Aorta (tissue), 5 donors: ENCODE measurements at regions not wholly inside any gene's neighbourhood (a gene's known extent, or its start where the extent isn't known, plus 50 kb on each side); places are given as distances from the start of the nearest gene placed in this dataset.

Experiments used
- ATAC-seq: fragments of 200-7000 bp; cut with Tn5 transposase; one replicate; pipeline ENCODE4 v1.9.1; 2022; ENCODE audit warnings: moderate library complexity; ENCODE audit not compliant: low FRiP score
- DNase-seq, 2 donors: peaks; one replicate each; pipeline ENCODE4 v3.0.0-alpha.2; 2020
- H3K27ac ChIP-seq, 2 donors: one replicate each; pipeline ENCODE4 v1.5.1; 2013; ENCODE audit warnings: low read length in 2 of 2, mild to moderate bottlenecking in 2 of 2, moderate library complexity in 2 of 2, control low read depth in 1 of 2, inconsistent platforms in 1 of 2, low read depth in 1 of 2
- H3K27me3 ChIP-seq, 2 donors: one replicate each; pipeline ENCODE4 v1.6.1; 2013; ENCODE audit warnings: control low read depth in 1 of 2, low read length in 1 of 2, mild to moderate bottlenecking in 1 of 2, moderate library complexity in 1 of 2; ENCODE audit not compliant: insufficient read depth in 2 of 2, control insufficient read depth in 1 of 2
- H3K36me3 ChIP-seq, 2 donors: one replicate each; pipeline ENCODE4 v1.6.1; 2013; ENCODE audit warnings: control low read depth in 1 of 2, low read length in 1 of 2, mild to moderate bottlenecking in 1 of 2; ENCODE audit not compliant: insufficient read depth in 2 of 2, control insufficient read depth in 1 of 2
- H3K4me1 ChIP-seq, 2 donors: one replicate each; pipeline ENCODE4 v1.6.1; 2013; ENCODE audit warnings: low read length in 2 of 2, control low read depth in 1 of 2, mild to moderate bottlenecking in 1 of 2, moderate library complexity in 1 of 2; ENCODE audit not compliant: insufficient read depth in 2 of 2, control insufficient read depth in 1 of 2
- H3K4me3 ChIP-seq, 2 donors: one replicate each; pipeline ENCODE4 v1.5.1; 2013; ENCODE audit warnings: low read length in 2 of 2, control low read depth in 1 of 2, mild to moderate bottlenecking in 1 of 2
- H3K9me3 ChIP-seq: one replicate; pipeline ENCODE4 v1.6.1; 2013; ENCODE audit warnings: mild to moderate bottlenecking, low read length; ENCODE audit not compliant: control insufficient read depth
- WGBS, 2 donors: extraction: QIAGEN DNeasy Blood & Tissue Kit; methylation state at CpG; one replicate each; pipeline ENCODE4 v1.1.7; 2013; 5-methylcytosine and 5-hydroxymethylcytosine counted together
- intact Hi-C, 2 donors: fragments of 100-400 bp; cut with DNase I; formaldehyde crosslinking; loops; one replicate each; pipeline versions ENCODE4 v1.14.2 to v1.15.0; 2022
- donor health status: healthy with polysubstance abuse.
- donor health status: Bipolar disorder and iron deficiency.
- donor health status: DM: no; HTN: no; CAD: no.
- donor health status: DM: no; HTN: no; CAD: no.
- donor health status: DM: yes; HTN: yes; CAD: no.

- Histone ChIP-seq H3K9me3 (peaks cover 3% of the 10 kb centered on the region), H3K4me3 (no peak overlapping the region), H3K4me1 (no peaks in the 10 kb centered on the region), H3K36me3 (no peaks in the 10 kb centered on the region), H3K27me3 (no peaks in the 10 kb centered on the region), H3K27ac (no peak overlapping the region)
- ATAC-seq, result no peak
- intact Hi-C loops, result no loop called here
- WGBS, 2 donors, result 90 to 93% methylated on average over 2 of the region's 2 CpGs
- DNase-seq, result no peak
These were observed 245.5 kb upstream of the CHST9 start for GRCh38 chr18:27430595-27430994.

GRCh38 chr18:27428716-27429475, 243.8 kb upstream of the CHST9 start:
- Histone ChIP-seq H3K9me3 (peaks cover 3% of the 10 kb centered on the region), H3K4me1 (no peaks in the 10 kb centered on the region), H3K27me3 (no peaks in the 10 kb centered on the region), H3K4me3 (no peak overlapping the region), H3K27ac (no peak overlapping the region), H3K36me3 (no peaks in the 10 kb centered on the region)
- no peak for DNase-seq
- intact Hi-C loops, result no loop called here
- WGBS, 2 donors, result 78 to 86% methylated on average over 2 of the region's 2 CpGs
- ATAC-seq, result no peak

GRCh38 chr18:27428120-27428519, 243.0 kb upstream of the CHST9 start:
- Histone ChIP-seq H3K4me1 (no peaks in the 10 kb centered on the region), H3K27ac (no peak overlapping the region), H3K9me3 (peaks cover 3% of the 10 kb centered on the region), H3K27me3 (no peaks in the 10 kb centered on the region), H3K4me3 (no peak overlapping the region), H3K36me3 (no peaks in the 10 kb centered on the region)
- intact Hi-C loops, result no loop called here
- WGBS, 2 donors, result 75 to 76% methylated on average over 2 of the region's 2 CpGs
- DNase-seq, result no peak
- no peak for ATAC-seq

GRCh38 chr18:27423581-27423980, 238.5 kb upstream of the CHST9 start:
- H3K9me3 ChIP-seq, result no peaks in the 10 kb centered on the region
- ATAC-seq (no peak), DNase-seq (no peak)
- H3K4me1 ChIP-seq, result no peaks in the 10 kb centered on the region
- WGBS, 2 donors, result 82 to 90% methylated on average over 3 of the region's 3 CpGs
- H3K27me3 ChIP-seq, result no peaks in the 10 kb centered on the region
- H3K27ac ChIP-seq, result no peak overlapping the region
- no peak overlapping the region for H3K4me3 ChIP-seq
- H3K36me3 ChIP-seq, result no peaks in the 10 kb centered on the region
- intact Hi-C loops, result no loop called here

- Histone ChIP-seq H3K27me3 (no peaks in the 10 kb centered on the region), H3K4me3 (no peak overlapping the region), H3K9me3 (no peaks in the 10 kb centered on the region), H3K4me1 (no peaks in the 10 kb centered on the region), H3K36me3 (no peaks in the 10 kb centered on the region), H3K27ac (no peak overlapping the region)
- WGBS, 2 donors, result 88 to 93% methylated on average over 2 of the region's 2 CpGs
- no peak for DNase-seq
- intact Hi-C loops, result no loop called here
- no peak for ATAC-seq
These were observed 234.5 kb upstream of the CHST9 start for GRCh38 chr18:27419646-27420045.

GRCh38 chr18:27415495-27415894, 230.4 kb upstream of the CHST9 start:
- no peaks in the 10 kb centered on the region for H3K9me3 ChIP-seq
- H3K27me3 ChIP-seq, result no peaks in the 10 kb centered on the region
- no peak overlapping the region for H3K27ac ChIP-seq
- WGBS, 2 donors, result 65 to 67% methylated on average over 4 of the region's 4 CpGs
- intact Hi-C loops, result no loop called here
- no peak for ATAC-seq
- H3K36me3 ChIP-seq, result no peaks in the 10 kb centered on the region
- H3K4me3 ChIP-seq, result no peak overlapping the region
- no peak for DNase-seq
- no peaks in the 10 kb centered on the region for H3K4me1 ChIP-seq

- intact Hi-C loops, result no loop called here
- DNase-seq (no peak), ATAC-seq (no peak)
- no peak overlapping the region for H3K27ac ChIP-seq
- no peaks in the 10 kb centered on the region for H3K4me1 ChIP-seq
- no peak overlapping the region for H3K4me3 ChIP-seq
- no peaks in the 10 kb centered on the region for H3K9me3 ChIP-seq
- H3K36me3 ChIP-seq, result no peaks in the 10 kb centered on the region
- H3K27me3 ChIP-seq, result no peaks in the 10 kb centered on the region
- WGBS, 2 donors, result 64 to 66% methylated on average over 1 of the region's 1 CpG
These were observed 229.6 kb upstream of the CHST9 start for GRCh38 chr18:27414682-27415081.

- Histone ChIP-seq H3K27ac (no peak overlapping the region), H3K4me3 (no peak overlapping the region), H3K4me1 (no peaks in the 10 kb centered on the region), H3K36me3 (no peaks in the 10 kb centered on the region), H3K9me3 (no peaks in the 10 kb centered on the region), H3K27me3 (no peaks in the 10 kb centered on the region)
- WGBS, 2 donors, result 23 to 32% methylated on average over 7 of the region's 7 CpGs
- no peak for ATAC-seq
- DNase-seq, result no peak
- intact Hi-C loops, result no loop called here
These were observed 228.6 kb upstream of the CHST9 start for GRCh38 chr18:27413495-27414401.

- ATAC-seq (no peak), DNase-seq (no peak)
- intact Hi-C loops, result no loop called here
- no peaks in the 10 kb centered on the region for H3K27me3 ChIP-seq
- H3K4me1 ChIP-seq, result no peaks in the 10 kb centered on the region
- WGBS, 2 donors, result 80 to 89% methylated on average over 1 of the region's 1 CpG
- H3K4me3 ChIP-seq, result no peak overlapping the region
- H3K36me3 ChIP-seq, result no peaks in the 10 kb centered on the region
- H3K9me3 ChIP-seq, result no peaks in the 10 kb centered on the region
- no peak overlapping the region for H3K27ac ChIP-seq
These were observed 227.4 kb upstream of the CHST9 start for GRCh38 chr18:27412556-27412955.
